NOMO-1 treated with DMSO at 0.1 percent for 48 hours (cell line): ENCODE measurements at regions not wholly inside any gene's neighbourhood (a gene's known extent, or its start where the extent isn't known, plus 50 kb on each side); places are given as distances from the start of the nearest gene placed in this dataset.

ENCODE experiments used
- DNase-seq: peaks from one replicate; lab custom pipeline; 2025; ENCODE audit not compliant: unreplicated experiment; lab: John Stamatoyannopoulos, UW

GRCh38 chr4:26806331-26806730 is 54.3 kb upstream of the STIM2 start:
- no peak for DNase-seq

- DNase-seq, result peak; percentile 24
Measured at GRCh38 chr4:26807330-26807729, 53.3 kb upstream of the STIM2 start.

- DNase-seq, result no peak
Measured at GRCh38 chr4:26809811-26810210, 50.8 kb upstream of the STIM2 start.
